ENCODE measurements at regions not wholly inside any gene's neighbourhood (a gene's known extent, or its start where the extent isn't known, plus 50 kb on each side); places are given as distances from the start of the nearest gene placed in this dataset.
A peak's percentile ranks its signal among the peaks of the same experiment; 100 is the strongest.
"Not testable (repeated sequence)": the region's sequence is repeated elsewhere in the genome, so short reads cannot be mapped to it uniquely, and the experiment has no call there.

- DNase-seq: peak; percentile 67
Measured at GRCh38 chr16:22436823-22437652, 62.6 kb upstream of the CDR2 start.

GRCh38 chr16:22436326-22436822 is 62.0 kb upstream of the CDR2 start:
- DNase-seq: not testable (repeated sequence)

GRCh38 chr16:22431314-22431713 is 56.9 kb upstream of the CDR2 start:
- DNase-seq: not testable (repeated sequence)

- DNase-seq: no peak
Measured at GRCh38 chr16:22428654-22429053, 54.2 kb upstream of the CDR2 start.

- DNase-seq: no peak
Measured at GRCh38 chr16:22427556-22427955, 53.1 kb upstream of the CDR2 start.

- DNase-seq: no peak
Measured at GRCh38 chr16:22425847-22426246, 51.4 kb upstream of the CDR2 start.

- DNase-seq: no peak
Measured at GRCh38 chr16:22425036-22425801, 50.8 kb upstream of the CDR2 start.

GRCh38 chr16:22424161-22424937 is 49.9 kb upstream of the CDR2 start:
- no peak for DNase-seq

All from NCI-H1092 treated with DMSO at 0.1 percent for 48 hours (cell line).